ENCODE measurements at regions not wholly inside any gene's neighbourhood (a gene's known extent, or its start where the extent isn't known, plus 50 kb on each side); places are given as distances from the start of the nearest gene placed in this dataset.

DNA sequence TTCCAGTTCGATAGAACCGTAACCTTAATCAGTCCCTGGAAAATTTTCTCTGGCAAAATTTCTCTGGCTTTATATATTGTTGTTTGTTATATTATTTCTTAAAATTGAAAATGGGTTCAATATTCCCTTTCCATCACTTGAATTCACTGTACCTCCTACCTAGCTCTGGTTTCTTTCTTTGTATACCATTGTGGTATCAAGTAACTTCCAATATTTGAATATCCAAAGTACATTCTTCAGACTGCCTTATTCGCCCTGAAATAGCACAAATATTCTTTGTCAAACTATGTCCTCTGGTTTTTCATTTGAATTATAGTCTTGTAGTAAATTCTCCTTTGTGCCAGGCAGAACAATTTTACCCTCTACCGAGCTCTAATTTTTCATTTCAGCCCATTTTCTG, 541.6 kb downstream of the REEP3 start:
- FAIRE-seq = no peak
- TF ChIP-seq, protein P1, sequence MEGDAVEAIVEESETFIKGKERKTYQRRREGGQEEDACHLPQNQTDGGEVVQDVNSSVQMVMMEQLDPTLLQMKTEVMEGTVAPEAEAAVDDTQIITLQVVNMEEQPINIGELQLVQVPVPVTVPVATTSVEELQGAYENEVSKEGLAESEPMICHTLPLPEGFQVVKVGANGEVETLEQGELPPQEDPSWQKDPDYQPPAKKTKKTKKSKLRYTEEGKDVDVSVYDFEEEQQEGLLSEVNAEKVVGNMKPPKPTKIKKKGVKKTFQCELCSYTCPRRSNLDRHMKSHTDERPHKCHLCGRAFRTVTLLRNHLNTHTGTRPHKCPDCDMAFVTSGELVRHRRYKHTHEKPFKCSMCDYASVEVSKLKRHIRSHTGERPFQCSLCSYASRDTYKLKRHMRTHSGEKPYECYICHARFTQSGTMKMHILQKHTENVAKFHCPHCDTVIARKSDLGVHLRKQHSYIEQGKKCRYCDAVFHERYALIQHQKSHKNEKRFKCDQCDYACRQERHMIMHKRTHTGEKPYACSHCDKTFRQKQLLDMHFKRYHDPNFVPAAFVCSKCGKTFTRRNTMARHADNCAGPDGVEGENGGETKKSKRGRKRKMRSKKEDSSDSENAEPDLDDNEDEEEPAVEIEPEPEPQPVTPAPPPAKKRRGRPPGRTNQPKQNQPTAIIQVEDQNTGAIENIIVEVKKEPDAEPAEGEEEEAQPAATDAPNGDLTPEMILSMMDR (IDR thresholded peaks at IDR 0.05; ENCODE audit: insufficient read depth, missing control alignments) = no peak
- no peak for DNase-seq (ENCODE audit: insufficient read length, low spot score)

DNA sequence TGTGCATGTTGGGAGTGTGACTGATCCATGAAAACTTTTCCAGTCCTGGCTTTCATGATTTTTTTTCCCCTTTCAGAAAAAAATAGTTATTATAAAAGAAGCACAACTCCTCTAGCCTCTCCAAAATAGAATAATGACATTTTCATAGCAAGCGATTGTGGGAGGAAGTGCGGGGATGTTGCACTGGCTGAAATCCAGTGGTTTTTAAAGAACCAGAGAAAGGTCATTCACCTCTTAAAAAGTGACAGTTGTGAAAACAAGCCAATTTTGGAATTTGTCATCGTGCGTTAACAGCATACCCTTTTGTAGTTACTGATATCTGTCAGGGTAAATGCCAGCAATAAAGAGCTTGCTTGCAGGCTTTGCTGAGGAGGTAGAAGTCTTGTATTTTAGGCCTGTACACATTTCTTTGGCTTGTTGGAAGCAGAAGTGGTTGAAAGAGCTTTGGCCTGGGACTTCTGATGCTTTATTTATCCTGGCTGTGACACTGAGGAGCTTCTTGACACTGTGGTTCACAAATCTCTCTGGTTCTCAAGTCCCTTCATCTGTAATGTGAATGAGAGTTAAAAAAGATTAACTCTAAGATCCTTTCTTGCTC, 545.9 kb downstream of the REEP3 start:
- DNase-seq (ENCODE audit: insufficient read length, low spot score) (no peak), FAIRE-seq (no peak)
- TF ChIP-seq, protein P1 (IDR thresholded peaks at IDR 0.05; ENCODE audit: insufficient read depth, missing control alignments) = no peak

DNA sequence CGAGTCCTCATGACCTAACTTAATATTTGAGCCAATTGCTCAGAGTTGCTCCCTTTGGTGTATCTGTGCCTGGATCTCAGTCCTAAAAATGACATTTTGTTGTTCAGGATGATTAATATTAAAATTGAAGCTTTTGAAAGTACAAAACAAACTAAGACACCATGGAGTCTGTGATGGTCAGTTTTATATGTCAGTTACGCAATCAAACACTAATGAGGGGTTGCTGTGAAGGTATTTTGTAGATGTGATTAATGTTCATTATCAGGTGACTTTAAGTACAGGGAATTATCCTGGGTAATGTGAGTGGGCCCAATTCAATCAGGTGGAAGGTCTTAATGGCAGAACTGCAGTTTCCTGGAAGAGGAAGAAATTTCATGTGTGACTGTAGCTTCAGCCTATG, 546.7 kb downstream of the REEP3 start:
- FAIRE-seq (no peak), DNase-seq (ENCODE audit: insufficient read length, low spot score) (no peak)

DNA sequence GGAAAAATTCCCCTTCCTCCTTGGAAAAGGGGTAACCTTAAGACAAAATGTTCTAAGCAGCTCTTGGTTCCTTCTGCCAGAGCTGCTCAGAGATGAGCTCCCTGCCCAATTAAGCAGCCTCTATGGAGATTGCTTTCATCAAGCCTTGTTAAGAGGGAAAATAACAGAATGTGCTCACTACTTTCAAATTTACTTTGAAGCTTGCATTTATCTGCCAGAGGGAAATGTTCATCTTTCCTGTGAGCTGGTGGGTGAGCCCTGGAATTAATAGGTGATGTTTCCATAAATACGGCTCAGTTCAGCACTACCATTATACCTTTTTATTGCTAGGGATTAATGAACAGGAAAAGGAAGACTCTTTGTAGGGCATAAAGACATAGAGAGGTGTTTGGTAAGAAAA, 549.0 kb downstream of the REEP3 start:
- TF ChIP-seq, protein P1 (IDR thresholded peaks at IDR 0.05; ENCODE audit: insufficient read depth, missing control alignments) = no peak
- DNase-seq (ENCODE audit: insufficient read length, low spot score) = no peak
- FAIRE-seq = no peak

More for the DNA sequence above, 546.7 kb downstream of the REEP3 start:
- TF ChIP-seq, protein P1 (IDR thresholded peaks at IDR 0.05; ENCODE audit: insufficient read depth, missing control alignments) = no peak

DNA sequence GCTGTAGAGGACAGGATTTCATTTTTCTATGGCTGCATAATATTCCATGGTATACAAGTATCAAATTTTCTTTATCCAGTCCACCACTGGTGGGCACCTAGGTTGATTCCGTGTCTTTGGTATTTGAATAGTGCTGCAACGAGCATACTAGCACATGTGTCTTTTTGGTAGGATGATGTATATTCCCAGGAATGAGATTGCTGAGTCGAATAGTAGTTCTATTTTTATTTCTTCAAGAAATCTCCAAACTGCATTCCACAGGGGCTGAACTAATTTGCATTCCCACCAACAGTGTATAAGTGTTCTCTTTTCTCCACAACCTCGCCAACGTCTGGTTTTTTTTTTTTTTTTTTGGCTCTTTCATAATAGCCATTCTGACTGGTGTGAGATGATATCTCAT, 550.0 kb downstream of the REEP3 start:
- no peak for FAIRE-seq

DNA sequence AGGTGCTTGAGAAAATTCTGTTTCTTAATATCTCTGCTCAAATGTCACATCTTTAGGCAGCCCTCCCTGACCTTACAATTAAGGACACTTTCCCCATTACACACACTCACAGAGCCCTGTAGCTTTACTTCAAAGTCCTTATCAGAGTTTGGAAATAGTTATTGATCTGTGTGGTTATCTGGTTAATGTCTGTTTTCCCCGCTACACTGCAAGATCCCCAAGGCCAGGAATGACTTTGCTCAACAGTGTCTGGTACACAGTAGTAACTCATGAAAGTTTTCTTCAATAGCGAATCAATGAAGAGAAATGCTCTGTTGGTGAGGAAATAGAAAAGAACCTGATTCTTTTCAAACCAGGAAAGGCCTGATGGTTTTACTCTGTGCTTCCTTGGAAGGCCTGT, 554.4 kb downstream of the REEP3 start:
- FAIRE-seq (no peak), DNase-seq (ENCODE audit: insufficient read length, low spot score) (no peak)
- TF ChIP-seq, protein P1 (IDR thresholded peaks at IDR 0.05; ENCODE audit: insufficient read depth, missing control alignments) = no peak

More for the DNA sequence above, 550.0 kb downstream of the REEP3 start:
- no peak for DNase-seq (ENCODE audit: insufficient read length, low spot score)
- TF ChIP-seq, protein P1 (IDR thresholded peaks at IDR 0.05; ENCODE audit: insufficient read depth, missing control alignments) = no peak

DNA sequence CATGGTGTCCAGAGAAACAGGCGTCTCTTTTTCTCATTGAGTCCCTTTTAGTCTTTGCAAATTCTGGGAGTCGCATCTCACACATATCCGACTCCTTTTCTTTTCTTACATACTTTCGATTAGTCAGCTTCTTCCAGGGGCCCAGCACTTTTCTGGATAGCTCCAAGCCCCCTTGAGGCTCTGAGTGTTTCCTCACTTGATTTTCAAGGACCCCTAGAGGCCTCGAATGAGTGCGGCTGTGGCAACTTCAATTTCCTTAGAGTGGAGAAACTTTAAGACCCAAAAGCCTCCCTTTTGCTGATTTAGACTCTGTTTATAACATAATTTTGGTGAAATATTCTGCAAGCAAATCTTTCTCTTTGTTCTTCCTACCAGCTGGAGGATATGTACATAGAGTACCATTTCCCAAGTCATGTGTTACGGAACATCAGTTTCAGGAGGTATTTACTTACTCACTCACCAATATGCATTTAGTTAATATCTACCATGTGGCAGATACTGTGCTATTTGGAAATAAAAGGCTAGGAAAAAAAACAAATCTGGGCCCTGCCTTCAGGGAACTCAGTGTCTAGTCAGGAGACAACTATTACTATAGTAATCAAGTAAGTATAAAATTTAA, 555.2 kb downstream of the REEP3 start:
- DNase-seq (ENCODE audit: insufficient read length, low spot score) (no peak), FAIRE-seq (no peak)
- TF ChIP-seq, protein P1 (IDR thresholded peaks at IDR 0.05; ENCODE audit: insufficient read depth, missing control alignments) = no peak

Measured in D721Med (cell line).